GM21529 (cell line): ENCODE measurements at regions not wholly inside any gene's neighbourhood (a gene's known extent, or its start where the extent isn't known, plus 50 kb on each side); places are given as distances from the start of the nearest gene placed in this dataset.
"Not testable (repeated sequence)": the region's sequence is repeated elsewhere in the genome, so short reads cannot be mapped to it uniquely, and the experiment has no call there.

Experiments
- ATAC-seq: cut with Tn5 transposase; IDR thresholded peaks from one replicate; pipeline ENCODE4 v1.9.1; 2021; ENCODE audit not compliant: unreplicated experiment

GRCh38 chr10:56109454-56109853 lies 251.6 kb downstream of the ZWINT start:
- no peak for ATAC-seq

GRCh38 chr10:56104923-56105322 lies 256.1 kb downstream of the ZWINT start:
- no peak for ATAC-seq

DNA sequence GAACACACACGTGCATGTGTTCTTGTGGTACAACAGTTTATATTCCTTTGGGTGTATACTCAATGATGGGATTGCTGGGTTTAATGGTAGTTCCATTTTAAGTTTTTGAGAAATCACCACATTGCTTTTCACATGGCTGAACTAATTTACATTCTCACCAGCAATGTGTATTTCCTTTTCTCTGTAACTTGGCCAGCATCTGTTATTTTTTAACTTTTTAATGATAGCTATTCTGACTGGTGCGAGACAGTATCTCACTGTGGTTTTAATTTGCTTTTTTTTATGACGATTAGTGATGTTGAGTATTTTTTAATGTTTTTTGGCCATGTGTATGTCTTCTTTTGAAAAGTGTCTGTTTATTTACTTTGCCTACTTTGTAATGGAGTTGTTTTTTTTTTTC lies 256.6 kb downstream of the ZWINT start:
- ATAC-seq: no peak

DNA sequence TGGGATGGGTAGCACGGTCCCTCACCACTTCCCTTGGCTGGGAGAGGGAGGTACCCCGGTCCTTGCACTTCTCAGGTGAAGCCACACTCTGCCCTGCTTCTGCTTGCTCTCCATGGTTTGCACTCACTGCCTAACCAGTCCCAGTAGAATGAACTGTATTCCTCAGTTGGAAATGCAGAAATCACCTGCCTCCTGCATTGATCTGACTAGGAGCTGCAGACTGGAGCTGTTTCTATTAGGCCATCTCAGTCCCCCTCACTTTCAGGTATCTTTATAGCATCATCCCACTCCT lies 264.9 kb downstream of the ZWINT start:
- no peak for ATAC-seq

- no peak for ATAC-seq
Observed at GRCh38 chr10:56095506-56096225, 265.4 kb downstream of the ZWINT start.

DNA sequence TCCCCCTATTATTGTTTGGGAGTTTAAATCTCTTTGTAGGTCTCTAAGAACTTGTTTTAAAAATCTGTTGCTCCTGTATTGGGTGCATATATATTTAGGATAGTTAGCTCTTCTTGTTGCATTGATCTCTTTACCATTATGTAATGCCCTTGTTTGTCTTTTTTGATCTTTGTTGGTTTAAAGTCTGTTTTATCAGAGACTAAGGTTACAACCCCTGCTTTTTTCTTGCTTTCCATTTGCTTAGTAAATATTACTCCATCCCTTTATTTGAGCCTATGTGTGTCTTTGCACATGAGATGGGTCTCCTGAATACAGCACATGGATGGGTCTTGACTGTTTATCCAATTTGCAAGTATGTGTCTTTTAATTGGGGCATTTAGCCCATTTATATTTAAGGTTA lies 267.4 kb downstream of the ZWINT start:
- not testable (repeated sequence) for ATAC-seq

GRCh38 chr10:56091872-56092271 lies 269.2 kb downstream of the ZWINT start:
- ATAC-seq: no peak

DNA sequence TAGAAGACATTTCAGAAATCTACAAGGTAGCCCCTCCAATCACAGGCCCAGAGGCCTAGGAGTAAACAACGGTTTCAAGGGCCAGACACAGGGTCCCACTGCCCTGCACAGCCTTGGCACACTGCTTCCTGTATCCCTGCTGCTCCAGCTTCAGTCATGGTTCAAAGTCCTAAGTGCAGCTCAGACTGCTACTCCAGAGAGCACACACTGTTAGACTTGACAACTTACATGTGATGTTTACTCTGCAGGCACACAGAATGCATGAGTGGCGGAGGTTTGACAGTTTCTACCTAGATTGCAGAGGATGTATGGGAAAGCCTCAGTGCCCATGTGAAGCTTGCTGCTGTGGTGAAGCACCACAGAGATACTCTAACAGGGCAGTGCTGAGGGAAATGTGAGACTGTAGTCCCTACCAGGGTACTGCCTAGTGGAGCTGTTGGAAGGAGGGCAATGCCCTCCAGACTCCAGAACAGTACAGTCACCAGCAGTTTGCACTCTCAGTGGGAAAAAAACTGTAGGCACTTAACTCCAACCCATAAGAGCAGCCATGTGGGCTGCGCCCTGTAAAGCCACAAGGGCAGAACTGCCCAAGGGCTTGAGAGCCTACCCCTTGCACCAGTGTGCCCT lies 270.0 kb downstream of the ZWINT start:
- no peak for ATAC-seq

- ATAC-seq: no peak
Observed at GRCh38 chr10:56085406-56086122, 275.5 kb downstream of the ZWINT start.

GRCh38 chr10:56082169-56082568 lies 278.9 kb downstream of the ZWINT start:
- ATAC-seq: no peak

DNA sequence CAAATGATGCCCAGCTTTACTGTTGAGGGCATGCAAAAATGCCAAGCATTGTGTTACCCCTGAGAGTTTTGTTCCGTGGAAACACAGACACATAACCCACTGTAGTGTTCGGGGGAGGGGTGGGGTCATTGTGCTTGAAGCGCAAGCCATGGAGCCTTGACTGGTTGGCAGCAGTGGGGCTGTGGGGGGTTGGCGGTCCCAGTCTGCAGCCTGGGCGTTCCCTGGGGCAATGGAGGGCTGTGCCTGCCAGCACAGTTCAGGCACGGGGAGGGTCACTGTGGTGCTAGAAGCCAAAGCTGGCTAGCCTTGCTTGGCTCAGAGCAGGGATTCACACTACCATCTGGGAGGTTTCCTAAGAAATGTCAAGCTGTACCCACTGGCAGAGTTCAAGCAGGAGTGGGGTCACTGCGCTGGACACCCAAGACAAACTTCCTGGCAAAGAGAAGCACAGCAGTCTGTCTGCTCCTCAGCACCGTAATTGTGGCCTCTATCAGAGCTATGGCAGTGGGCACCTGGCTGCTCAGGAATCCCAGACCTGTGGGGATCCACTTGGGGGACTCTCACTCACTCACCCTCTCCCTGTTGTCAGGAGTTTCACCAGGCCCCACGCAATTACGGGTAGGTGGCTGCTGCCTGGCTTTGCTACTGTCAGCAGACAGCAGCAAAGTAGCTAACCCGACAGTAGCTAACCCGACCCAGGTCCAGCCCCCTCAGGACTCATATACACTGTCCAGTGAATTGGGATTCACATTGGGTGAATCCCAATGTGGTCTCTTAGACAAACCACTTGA lies 292.4 kb downstream of the ZWINT start:
- ATAC-seq: no peak

DNA sequence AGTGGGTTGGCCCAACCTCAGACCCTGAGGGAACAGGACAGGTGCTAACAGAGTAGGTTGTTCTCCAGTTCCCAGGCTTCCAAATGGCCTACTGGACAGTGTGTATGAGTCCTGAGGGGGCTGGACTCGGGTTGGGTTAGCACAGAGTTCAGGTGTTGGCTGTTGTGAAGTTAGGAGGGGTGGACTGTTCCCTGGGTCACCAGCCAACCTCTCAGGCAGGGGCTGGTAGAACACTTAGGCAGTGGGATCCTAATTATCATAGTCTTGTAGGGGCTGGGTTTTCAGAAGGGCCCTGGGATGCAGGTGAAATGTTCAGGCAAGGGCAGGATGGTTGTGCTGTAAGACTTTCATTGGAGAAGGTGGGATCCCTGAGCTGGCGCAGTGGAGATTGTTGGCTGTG lies 293.0 kb downstream of the ZWINT start:
- no peak for ATAC-seq

DNA sequence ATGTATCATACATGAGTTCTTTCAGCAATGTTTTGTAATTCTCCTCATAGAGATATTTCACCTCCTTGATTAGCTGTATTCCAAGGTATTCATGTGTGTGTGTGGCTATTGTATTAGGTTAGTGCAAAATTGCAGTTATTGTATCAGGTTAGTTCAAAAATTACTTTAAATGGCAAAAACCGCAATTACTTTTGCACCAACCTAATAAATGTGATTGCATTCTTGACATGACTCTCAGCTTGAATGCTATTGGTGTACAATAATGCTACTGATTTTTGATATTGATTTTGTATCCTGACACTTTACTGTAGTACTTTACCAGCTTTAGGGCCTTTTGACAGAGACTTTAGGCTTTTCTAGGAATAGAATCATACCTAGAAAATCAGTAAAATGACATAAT lies 297.4 kb downstream of the ZWINT start:
- ATAC-seq: no peak

GRCh38 chr10:56057860-56058259 lies 303.2 kb downstream of the ZWINT start:
- ATAC-seq: no peak

GRCh38 chr10:56035489-56035888 lies 325.6 kb downstream of the ZWINT start:
- ATAC-seq: no peak

DNA sequence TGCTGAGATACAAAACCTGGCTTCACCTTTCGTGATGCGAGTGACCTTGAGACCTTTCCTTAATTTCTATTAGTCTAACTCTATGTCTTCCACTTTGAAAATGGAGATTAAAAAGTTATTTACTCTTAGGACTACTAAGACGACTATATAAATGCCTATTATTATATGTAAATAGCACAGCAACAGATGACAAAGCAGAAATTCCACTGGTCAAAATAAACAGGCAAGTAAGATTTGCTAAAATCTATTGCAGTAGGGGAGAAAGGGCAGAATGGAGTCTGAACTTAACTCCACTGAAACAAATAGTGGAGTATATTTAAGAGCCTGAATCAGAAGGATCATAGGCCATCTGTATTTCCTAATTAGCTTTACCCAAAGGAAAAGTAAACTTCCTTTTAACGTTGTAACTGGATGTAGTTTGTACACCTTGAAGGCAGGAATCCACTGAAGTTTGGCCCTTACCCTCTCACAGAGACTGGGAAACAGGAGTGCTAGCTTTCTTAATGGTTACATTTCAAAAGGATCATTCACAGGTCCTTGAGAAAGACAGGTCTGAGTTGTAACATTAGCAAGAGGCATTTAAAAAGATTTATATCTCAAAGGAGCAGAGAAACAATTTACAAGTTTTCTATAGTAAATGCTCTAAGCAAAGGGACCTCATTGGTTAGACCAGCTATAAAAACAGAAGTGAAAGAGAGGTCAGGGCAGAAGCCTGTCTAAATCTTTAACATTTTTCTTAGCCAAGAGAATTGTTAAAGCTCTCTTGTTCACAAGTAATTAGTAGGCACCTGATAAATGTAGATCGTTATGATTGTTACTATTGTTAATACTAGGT lies 332.5 kb downstream of the ZWINT start:
- ATAC-seq: no peak

DNA sequence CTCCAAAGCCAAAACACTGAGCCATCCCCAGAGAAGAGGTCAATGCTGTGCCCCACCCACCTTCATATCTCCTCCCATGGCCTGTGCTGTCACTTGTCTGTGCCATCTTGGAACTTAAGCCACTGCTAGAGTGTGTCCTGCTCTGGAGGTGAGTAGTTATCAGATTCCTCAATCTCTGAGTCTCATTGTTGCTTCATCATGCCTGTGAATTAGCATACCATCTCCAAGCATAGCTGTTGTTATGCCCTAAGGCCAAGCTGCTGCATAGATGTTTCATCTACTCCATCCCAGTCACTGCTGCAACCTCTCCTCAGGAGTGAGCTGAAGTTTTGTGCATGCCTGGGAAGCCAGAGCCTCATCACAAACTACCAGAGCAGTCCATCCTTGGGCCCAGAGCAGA lies 349.0 kb downstream of the ZWINT start:
- ATAC-seq: no peak

DNA sequence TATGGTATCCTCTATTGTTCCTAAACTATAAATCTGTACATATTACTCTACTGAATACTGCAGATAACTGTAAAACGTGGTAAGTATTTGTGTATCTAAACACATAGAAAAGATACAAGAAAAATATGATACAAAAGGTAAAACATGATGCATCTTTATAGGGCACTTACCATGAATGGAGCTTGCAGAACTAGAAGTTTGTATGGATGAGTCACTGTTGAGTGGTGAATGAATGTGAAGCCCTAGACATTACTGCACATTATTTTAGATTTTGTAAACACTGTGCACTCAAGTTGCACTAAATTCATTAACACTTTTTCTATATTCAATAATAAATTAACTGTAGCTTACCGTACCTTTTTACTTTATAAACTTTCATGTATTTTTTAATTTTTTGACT lies 357.5 kb downstream of the ZWINT start:
- ATAC-seq: no peak

DNA sequence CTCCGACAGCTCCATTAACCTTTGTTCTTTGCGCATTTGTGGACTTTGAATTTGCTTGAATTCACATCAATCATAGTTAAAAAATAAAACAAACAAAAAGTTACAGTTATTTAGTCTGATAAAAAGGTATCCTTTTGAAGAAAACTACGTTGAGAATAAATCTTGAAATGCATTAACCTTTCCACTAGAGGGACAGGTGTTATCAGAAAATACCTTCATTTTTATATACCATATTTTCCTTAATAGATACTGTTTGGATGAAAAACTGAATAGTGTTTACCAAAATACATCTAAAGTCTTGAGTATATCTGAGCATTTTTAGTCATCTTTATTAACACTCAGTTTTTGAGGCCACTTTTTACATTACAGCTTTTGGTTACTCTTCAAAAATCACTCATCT lies 371.9 kb downstream of the ZWINT start:
- no peak for ATAC-seq

DNA sequence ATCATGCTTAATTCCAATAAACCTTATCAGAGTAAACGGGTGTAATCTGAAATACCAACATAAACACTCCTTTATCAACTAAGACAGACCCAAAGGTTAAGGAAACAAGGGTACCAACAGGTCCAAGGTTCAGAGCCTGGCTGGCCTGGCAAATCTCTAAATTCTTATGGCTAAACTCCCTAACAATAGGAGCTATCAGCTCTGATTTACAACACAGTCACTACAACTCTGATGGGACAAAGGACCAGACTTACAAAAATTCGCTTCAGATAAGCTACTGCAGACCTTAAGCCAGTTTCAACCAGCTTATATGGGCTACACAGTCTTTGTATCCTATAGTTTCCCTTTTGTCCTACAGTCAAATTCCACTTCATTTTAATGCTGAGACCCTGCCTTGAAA lies 381.9 kb downstream of the ZWINT start:
- no peak for ATAC-seq

GRCh38 chr10:55966101-55966500 lies 395.0 kb downstream of the ZWINT start:
- no peak for ATAC-seq
